Psoas muscle (tissue), 7 donors: ENCODE measurements at regions not wholly inside any gene's neighbourhood (a gene's known extent, or its start where the extent isn't known, plus 50 kb on each side); places are given as distances from the start of the nearest gene placed in this dataset.

Experiments used
- ATAC-seq, 4 donors: fragments of 200-7000 bp; cut with Tn5 transposase; one replicate each; pipeline ENCODE4 v1.9.1; 2020; ENCODE audit warnings: moderate library complexity in 3 of 4, mild to moderate bottlenecking in 2 of 4
- DNase-seq, 2 donors: peaks; one replicate each; pipeline ENCODE4 v3.0.0-alpha.2; 2020
- H3K27ac ChIP-seq: fragments of 200-600 bp; one replicate; pipeline ENCODE4 v1.8.0; 2022
- H3K27me3 ChIP-seq, 3 donors: fragments of 200-600 bp in 1 of 3; one replicate each; pipeline versions ENCODE4 v1.6.1 to v1.8.0; 2013 to 2022; ENCODE audit warnings: low read length in 2 of 3, mild to moderate bottlenecking in 2 of 3, moderate library complexity in 1 of 3; ENCODE audit not compliant: insufficient read depth in 3 of 3
- H3K36me3 ChIP-seq, 2 donors: fragments of 200-600 bp in 1 of 2; one replicate each; pipeline versions ENCODE4 v1.6.1 to v1.8.0; 2013 to 2022; ENCODE audit warnings: low read depth in 1 of 2, mild to moderate bottlenecking in 1 of 2, moderate library complexity in 1 of 2; ENCODE audit not compliant: insufficient read depth in 1 of 2
- H3K4me1 ChIP-seq: fragments of 200-600 bp; one replicate; pipeline ENCODE4 v1.8.0; 2022
- H3K4me3 ChIP-seq: fragments of 200-600 bp; one replicate; pipeline ENCODE4 v1.8.0; 2022; ENCODE audit warnings: mild to moderate bottlenecking
- H3K9me3 ChIP-seq: fragments of 200-600 bp; one replicate; pipeline ENCODE4 v1.8.0; 2022
- CTCF ChIP-seq: fragments of 200-600 bp; IDR thresholded peaks from one replicate; pipeline ENCODE4 v1.8.0; 2022; ENCODE audit warnings: antibody characterized with exemption
- WGBS, 3 donors: extraction: QIAGEN DNeasy Blood & Tissue Kit; methylation state at CpG; one replicate each; pipeline versions ENCODE4 v1.1.6 to v1.1.7; 2013; 5-methylcytosine and 5-hydroxymethylcytosine counted together
- intact Hi-C, 2 donors: fragments of 100-400 bp; cut with DNase I; formaldehyde crosslinking; loops; one replicate each; pipeline versions ENCODE4 v1.11.0 to v1.14.2; 2022
- donor health status: healthy with polysubstance abuse.
- donor health status: DM: no; HTN: no; CAD: no; lungs with moderate emphysema.
- donor health status: Bipolar disorder and iron deficiency.
- donor health status: healthy.
- donor health status: DM: yes; HTN: yes; CAD: no.
- donor health status: DM: no; HTN: no; CAD: no.
- donor health status: DM: yes; HTN: yes; CAD: no.

- WGBS, 3 donors, result 70 to 90% (median 71%) methylated on average over 2 of the region's 2 CpGs
- no peaks in the 10 kb centered on the region for H3K9me3 ChIP-seq
- ATAC-seq (no peak), DNase-seq (no peak)
- H3K27ac ChIP-seq, result no peak overlapping the region
- no peak for TF ChIP-seq CTCF
- no peak overlapping the region for H3K4me3 ChIP-seq
- intact Hi-C loops, result no loop called here
- H3K4me1 ChIP-seq, result no peaks in the 10 kb centered on the region
- no peaks in the 10 kb centered on the region for H3K27me3 ChIP-seq
- no peaks in the 10 kb centered on the region for H3K36me3 ChIP-seq
Measured at GRCh38 chr4:56272927-56273326, 114.4 kb downstream of the AASDH start.

- TF ChIP-seq CTCF, result no peak
- ATAC-seq, result no peak
- DNase-seq, result no peak
- Histone ChIP-seq H3K9me3 (no peaks in the 10 kb centered on the region), H3K4me1 (no peaks in the 10 kb centered on the region), H3K4me3 (no peak overlapping the region), H3K27me3 (no peaks in the 10 kb centered on the region), H3K27ac (no peak overlapping the region), H3K36me3 (no peaks in the 10 kb centered on the region)
- intact Hi-C loops, result no loop called here
- WGBS, 3 donors, result 83 to 91% (median 90%) methylated on average over 11 of the region's 11 CpGs
Measured at GRCh38 chr4:56272003-56272402, 115.3 kb downstream of the AASDH start.

GRCh38 chr4:56271131-56271530, 116.2 kb downstream of the AASDH start:
- 76 to 85% (median 80%) methylated on average over 2 of the region's 2 CpGs for WGBS, 3 donors
- no peak for TF ChIP-seq CTCF

GRCh38 chr4:56267558-56267957, 119.7 kb downstream of the AASDH start:
- Histone ChIP-seq H3K9me3 (no peaks in the 10 kb centered on the region), H3K36me3 (no peaks in the 10 kb centered on the region), H3K27me3 (no peaks in the 10 kb centered on the region), H3K4me1 (no peaks in the 10 kb centered on the region), H3K4me3 (no peak overlapping the region), H3K27ac (no peak overlapping the region)
- 92 to 93% (median 92%) methylated on average over 4 of the region's 4 CpGs for WGBS, 3 donors
- TF ChIP-seq CTCF, result no peak
- no peak for ATAC-seq
- intact Hi-C loops, result no loop called here
- DNase-seq, result no peak

More at GRCh38 chr4:56271131-56271530, 116.2 kb downstream of the AASDH start:
- H3K27ac ChIP-seq, result no peak overlapping the region
- H3K27me3 ChIP-seq, result no peaks in the 10 kb centered on the region
- no peaks in the 10 kb centered on the region for H3K9me3 ChIP-seq
- H3K36me3 ChIP-seq, result no peaks in the 10 kb centered on the region
- no peak overlapping the region for H3K4me3 ChIP-seq
- ATAC-seq, result no peak
- no peaks in the 10 kb centered on the region for H3K4me1 ChIP-seq
- intact Hi-C loops, result no loop called here
- DNase-seq, result no peak

GRCh38 chr4:56264873-56265272, 122.4 kb downstream of the AASDH start:
- H3K4me1 ChIP-seq, result no peaks in the 10 kb centered on the region
- no peaks in the 10 kb centered on the region for H3K9me3 ChIP-seq
- no peak for TF ChIP-seq CTCF
- ATAC-seq (no peak), DNase-seq (no peak)
- 51 to 84% (median 63%) methylated on average over 4 of the region's 4 CpGs for WGBS, 3 donors
- H3K4me3 ChIP-seq, result no peak overlapping the region
- intact Hi-C loops, result no loop called here
- peaks cover 0 to 2% (median 0%) of the 10 kb centered on the region in 3 donors for H3K27me3 ChIP-seq
- no peaks in the 10 kb centered on the region for H3K36me3 ChIP-seq
- H3K27ac ChIP-seq, result no peak overlapping the region
